PC-3 (cell line): ENCODE measurements at regions not wholly inside any gene's neighbourhood (a gene's known extent, or its start where the extent isn't known, plus 50 kb on each side); places are given as distances from the start of the nearest gene placed in this dataset.

ENCODE experiments used
- CTCF ChIP-seq: fragments of 300-600 bp; sonication (generic); conservative IDR thresholded peaks from 2 replicates; pipeline ENCODE4 v1.5.1; 2017; ENCODE audit warnings: antibody characterized with exemption, low read depth, mild to moderate bottlenecking, low read length
- EZH2phosphoT487 ChIP-seq: fragments of 300-600 bp; sonication (generic); IDR thresholded peaks from 2 replicates; pipeline ENCODE4 v1.6.1; 2018; ENCODE audit warnings: mild to moderate bottlenecking, antibody characterized with exemption, low read length, borderline replicate concordance

GRCh38 chr5:81860778-81861177 lies 109.9 kb upstream of the SSBP2 start:
- TF ChIP-seq CTCF: no peak
- TF ChIP-seq EZH2phosphoT487: no peak
